ENCODE measurements at regions not wholly inside any gene's neighbourhood (a gene's known extent, or its start where the extent isn't known, plus 50 kb on each side); places are given as distances from the start of the nearest gene placed in this dataset.
A peak's percentile ranks its signal among the peaks of the same experiment; 100 is the strongest.

DNA sequence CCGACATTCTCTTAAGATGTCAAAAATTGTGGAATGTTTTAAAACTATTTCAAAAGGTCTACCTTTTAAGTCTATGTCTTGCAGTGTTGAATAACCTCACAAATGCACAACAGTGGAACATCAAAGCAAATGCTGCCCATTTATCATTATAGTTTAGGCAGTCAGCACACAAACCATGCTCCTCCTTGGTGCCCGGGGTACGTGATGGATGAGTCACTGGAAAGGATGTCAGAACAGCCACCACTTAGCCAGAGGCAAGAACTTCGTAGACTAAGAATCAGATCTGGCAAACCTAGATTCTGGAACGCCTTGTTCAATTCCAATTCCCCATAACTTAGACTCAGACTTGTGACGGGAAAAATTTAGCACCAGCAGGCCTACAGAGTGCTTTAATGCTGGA, 343.6 kb downstream of the FGF9 start:
- DNase-seq, result no peak

GRCh38 chr13:22017226-22017625, 346.4 kb downstream of the FGF9 start:
- DNase-seq, result peak in 1 of 2 donors; percentile 4

DNA sequence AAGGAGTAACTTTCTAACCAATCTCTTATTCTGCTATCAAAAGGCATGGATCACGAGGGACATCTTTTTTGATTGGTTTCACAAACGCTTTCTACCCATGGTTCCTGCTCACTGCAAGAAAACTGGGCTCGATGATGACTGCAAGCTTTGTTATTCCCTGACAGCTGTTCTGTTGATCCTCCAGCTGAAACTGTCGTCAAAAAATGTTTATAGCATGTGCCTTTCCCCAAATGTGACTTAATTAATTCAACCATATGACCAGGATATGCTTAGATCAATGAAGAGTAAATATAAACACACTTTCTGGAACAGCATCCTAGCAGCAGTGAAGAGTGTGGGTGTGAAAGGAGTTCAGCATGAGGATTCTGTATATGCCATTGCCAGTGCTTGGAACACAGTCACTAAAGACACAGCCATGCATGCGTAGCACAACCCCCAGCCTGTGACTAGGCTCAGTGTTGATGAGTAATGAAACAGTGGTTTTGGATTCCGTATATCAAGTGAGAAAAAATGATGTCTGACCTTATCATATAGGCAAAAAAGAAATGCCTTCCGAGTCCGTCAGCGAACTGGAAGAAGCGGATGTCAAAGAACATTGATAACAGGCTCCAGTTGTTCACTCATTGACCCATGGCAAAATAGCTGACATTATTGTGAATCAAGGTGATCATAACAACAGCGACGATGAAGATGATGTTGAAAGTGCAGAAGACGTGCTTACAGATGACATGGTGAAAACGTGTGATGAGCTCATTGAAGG, 347.4 kb downstream of the FGF9 start:
- no peak for DNase-seq

DNA sequence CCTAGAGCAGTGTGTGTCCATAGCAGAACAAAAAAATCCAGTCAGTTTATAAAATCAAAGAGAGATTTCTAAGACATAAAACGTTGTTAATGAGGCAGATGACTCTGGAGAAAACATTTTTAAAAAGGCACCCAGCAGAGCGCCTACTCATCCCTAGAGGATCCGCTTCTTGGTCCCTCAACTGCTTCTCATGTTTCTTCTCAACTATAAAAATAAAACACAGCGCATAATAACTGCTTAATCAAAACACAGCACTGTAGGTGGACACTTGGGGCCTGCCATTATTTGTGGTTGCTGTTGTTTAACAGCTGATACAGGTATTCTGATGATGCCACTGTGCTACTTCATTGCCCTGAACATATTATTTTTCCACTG, 347.9 kb downstream of the FGF9 start:
- DNase-seq, result no peak

DNA sequence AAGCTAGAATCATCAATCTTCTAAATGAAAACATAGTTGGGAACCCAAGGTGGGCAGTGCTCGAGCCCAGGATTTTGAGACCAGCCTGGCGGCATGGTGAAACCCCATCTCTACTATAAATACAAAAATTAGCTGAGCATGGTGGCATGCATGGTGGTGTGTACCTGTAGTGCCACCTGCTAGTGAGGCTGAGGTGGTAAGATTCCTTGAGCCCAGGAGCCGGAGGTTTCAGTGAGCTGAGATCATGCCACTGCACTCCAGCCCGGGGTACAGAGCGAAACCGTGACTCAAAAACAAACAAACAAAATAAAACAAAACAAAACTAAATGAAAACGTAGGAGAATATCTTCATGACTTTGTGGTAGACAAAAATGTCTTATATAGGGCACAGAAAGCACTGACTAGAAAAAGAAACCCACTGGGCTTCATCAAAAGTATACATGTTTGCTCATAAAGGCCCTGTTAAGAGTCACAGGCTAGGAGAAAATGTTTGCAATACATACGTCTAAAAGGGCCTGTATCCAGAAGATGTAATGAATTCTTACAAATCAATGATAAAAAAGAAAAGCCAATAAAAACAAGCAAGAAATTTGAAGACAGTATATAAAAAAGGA, 353.6 kb downstream of the FGF9 start:
- DNase-seq, result no peak

- DNase-seq, result no peak
These were observed 356.7 kb downstream of the FGF9 start for GRCh38 chr13:22027566-22027965.

- no peak for DNase-seq
These were observed 358.0 kb downstream of the FGF9 start for GRCh38 chr13:22028831-22029230.

DNA sequence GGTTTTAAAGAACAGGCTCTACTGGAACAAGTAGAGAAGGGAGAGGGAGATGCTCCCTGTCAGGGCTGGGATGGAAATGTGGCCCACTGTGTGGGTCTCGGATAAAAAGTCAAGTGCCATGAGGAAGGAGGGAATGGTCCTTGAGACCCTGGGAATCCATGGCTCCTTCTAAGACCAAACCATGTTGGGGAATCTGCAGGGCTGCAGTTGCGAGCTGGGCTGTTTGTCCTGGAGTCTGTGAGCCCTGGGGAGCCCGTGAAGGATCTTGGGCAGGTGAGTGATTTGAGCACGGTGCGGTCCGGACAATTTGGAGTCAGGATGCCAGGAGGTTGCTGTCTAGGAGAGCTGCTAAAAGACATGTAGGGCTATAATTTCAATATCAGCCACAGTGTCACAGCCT, 359.4 kb downstream of the FGF9 start:
- no peak for DNase-seq

- DNase-seq, result no peak
These were observed 360.9 kb downstream of the FGF9 start for GRCh38 chr13:22031702-22032286.

DNA sequence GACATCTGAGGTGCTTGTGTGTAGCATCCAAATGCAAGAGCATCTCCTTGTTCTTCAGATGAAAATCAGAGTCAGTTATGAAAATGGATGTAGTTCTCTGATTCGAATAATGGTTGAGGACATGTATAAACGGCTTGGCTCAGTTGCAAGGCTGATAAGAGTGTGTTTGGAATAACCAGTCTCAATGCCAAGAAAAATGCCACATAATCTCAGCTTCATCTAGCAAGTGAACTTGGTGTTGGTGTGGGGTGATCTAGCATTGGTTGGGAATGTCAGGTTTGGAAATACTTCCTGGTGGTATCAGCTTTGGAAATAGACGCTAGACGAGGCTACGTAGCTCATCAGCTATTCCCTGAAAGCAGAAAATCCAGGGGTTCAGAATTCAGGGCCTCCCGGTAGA, 362.0 kb downstream of the FGF9 start:
- no peak for DNase-seq

DNA sequence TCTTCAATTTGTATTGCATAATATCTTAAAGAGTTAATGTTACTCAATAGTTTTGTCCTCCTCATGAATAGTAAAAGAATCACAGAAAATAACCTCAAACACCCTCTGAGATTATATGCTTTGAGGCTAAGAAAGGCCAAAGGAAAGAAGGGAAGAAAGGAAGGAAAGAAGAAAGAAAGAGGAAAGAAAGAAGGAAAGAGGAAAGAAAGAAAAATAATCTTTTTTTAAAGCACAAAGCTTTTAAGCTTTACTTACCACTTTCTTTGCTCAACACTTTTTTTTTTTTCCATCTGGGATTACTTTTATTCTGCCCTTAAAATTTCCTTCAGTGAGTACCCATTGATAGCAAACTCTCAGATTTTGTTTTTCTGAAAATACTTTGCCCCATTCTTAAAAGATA, 369.1 kb downstream of the FGF9 start:
- DNase-seq, result no peak

DNA sequence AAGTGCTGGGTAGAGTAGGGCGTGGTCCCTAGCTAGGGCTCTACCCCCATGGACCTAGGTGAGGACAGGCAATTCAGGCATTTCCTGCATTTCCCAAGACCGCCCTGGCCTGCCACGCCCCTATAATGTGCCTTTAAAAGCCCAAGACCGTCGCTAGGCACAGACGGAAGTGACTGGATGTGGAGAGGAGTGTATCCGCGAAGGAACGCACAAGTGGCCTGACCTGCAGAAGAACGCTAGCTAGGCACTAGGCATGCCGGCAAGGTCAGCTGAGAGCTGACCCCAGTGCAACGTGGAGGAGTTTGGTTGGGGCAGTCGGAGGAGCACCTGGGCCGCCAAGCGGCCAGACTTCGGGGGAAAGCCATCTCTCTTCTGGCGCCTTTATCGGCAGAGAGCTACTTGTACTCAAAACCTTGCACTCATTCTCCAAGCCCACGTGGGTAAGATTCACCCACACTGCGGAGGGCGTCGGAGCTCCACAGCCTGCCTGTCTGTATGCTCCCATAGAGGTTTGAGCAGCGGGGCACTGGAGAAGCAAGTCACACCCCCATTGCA, 370.0 kb downstream of the FGF9 start:
- peak in 1 of 2 donors; percentile 18 for DNase-seq

- no peak for DNase-seq
These were observed 370.9 kb downstream of the FGF9 start for GRCh38 chr13:22041741-22042140.

DNA sequence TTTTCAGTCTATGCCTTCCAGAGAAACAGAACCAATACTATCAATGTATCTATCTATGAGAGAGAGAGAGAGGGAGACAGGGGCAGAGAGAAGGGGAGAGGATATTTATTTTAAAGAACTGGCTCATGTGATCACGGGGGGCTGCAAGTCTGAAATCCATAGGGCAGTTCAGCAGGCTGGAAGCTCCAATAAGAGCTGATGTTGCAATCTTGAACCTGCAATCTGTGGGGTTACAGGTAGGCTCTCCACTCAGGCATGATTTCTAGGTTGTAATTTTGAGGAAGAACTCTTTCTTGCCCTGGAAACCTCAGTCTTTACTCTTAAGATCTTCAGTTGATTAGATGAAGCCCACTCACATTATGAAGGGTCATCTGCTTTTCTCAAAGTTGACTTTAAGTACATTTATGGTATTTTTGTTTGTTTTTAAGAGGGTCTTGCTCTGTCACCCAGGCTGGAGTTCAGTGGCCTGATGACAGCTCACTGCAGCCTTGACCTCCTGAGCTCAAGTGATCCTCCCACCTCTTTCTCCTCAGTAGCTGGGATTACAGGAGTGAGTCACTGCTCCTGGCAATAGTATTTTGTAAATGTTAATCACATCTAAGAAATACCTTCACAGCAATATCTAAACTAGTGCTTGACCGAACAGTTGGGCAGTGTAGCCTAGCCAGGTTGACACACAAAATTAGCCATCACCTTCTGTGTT, 376.4 kb downstream of the FGF9 start:
- no peak for DNase-seq

DNA sequence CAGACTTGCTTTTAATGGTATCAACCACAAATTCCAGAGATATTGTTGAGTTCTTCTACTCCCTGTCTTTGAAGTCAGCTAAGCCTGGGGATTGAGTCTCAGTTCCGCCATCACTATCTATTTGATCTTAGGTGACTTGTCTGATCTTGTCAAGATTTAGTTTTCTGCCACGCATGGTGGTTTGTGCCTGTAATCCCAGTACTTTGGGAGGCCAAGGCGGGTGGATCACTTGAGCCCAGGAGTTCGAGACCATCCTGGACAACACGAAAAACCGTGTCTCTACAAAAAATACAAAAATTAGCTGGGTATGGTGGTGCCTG, 376.9 kb downstream of the FGF9 start:
- DNase-seq, result no peak

GRCh38 chr13:22049384-22049783, 378.5 kb downstream of the FGF9 start:
- DNase-seq, result no peak

GRCh38 chr13:22050951-22051563, 380.2 kb downstream of the FGF9 start:
- DNase-seq, result no peak

DNA sequence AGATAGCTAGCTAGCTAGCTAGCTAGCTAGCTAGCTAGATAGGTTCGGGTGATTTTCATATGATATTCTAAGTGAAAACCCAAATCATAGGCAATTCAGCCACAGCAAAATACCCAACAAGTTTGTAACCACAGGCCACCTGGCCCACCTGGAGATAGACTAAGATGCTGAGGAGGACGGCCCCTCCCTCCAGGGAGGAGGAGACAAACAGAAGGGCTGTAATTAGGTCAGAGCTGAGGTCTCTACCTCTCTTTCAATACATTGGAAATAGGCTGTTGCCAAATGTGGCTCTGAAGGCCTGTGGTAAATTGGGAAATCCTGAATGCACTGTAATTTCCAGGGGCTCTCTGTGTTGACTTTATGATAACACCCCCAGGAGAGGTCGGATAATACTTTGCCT, 382.2 kb downstream of the FGF9 start:
- no peak for DNase-seq

DNA sequence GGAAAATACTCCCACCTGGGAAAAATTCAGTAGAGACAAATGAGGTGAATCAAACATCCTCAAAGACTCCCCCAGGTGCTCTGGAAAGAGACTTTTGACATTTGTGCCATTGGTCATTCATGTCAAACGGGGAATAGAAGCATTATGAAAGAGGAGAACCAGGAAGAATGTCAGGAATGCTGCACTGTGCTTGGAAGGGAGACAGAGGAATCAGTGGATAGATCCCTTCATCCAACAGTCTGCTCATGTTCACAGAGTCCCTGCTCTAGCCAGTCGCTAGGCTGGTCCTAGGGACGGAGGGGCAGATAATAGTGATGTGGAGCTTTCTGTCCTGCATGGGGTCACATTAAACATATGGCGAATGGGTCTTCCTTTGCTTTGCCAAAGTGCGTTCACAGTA, 384.4 kb downstream of the FGF9 start:
- DNase-seq, result no peak

DNA sequence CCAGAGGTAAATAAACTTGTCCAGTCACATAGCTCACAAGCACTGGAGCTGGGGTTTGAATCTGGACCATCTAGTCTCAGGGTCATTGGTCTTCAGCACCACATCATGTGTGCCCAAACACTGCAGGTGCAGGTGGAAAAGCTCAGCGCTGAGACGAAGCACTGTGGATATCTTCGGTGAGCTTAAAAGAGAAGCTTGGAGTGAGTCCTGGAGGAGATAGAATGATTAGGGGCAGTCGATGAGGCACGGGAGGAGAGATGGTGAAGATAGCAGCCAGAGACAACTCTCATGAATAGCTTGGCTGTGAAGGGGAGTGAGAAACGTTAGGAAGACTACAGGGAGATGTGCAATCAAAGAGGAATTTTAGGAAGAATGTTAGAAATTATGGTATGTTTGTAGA, 389.3 kb downstream of the FGF9 start:
- no peak for DNase-seq

DNA sequence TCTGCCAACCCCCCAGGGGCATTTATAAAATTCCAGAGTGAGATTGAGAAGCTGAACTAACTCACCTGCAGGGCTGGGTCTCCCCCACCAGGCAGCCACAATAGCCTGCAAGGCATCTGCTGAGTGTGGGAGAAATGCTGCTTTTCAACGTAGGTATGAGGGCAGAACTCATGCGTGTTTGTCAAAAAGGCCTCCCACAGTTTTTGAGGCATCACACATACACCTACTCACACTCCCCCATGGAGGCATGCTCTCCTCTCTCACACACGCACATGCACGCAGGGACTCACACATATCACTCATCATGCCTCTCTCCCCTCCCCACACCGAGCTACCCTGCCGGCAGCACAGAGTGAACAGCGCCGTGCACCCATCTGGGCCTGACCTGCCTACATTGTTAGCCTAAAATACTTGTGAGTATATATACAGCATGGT, 390.5 kb downstream of the FGF9 start:
- no peak for DNase-seq

- DNase-seq, result peak in 1 of 2 donors; percentile 58
These were observed 391.0 kb downstream of the FGF9 start for GRCh38 chr13:22061806-22062391.
